HepG2 (cell line): ENCODE measurements at regions not wholly inside any gene's neighbourhood (a gene's known extent, or its start where the extent isn't known, plus 50 kb on each side); places are given as distances from the start of the nearest gene placed in this dataset.

Source experiments
- CHD4 ChIP-seq: fragments of 200-600 bp; sonication (generic); IDR thresholded peaks from 2 replicates; pipeline ENCODE4 v1.7.0; 2017; ENCODE audit warnings: mild to moderate bottlenecking, low read length, borderline replicate concordance
- ETV5 ChIP-seq: IDR thresholded peaks from 2 replicates; pipeline ENCODE4 v1.6.1; 2018; ENCODE audit warnings: missing biosample characterization, missing genetic modification reagents, inconsistent platforms, borderline replicate concordance
- LCORL ChIP-seq, 2 experiments: fragments of 450-650 bp in 1 of 2; sonication (generic) in 1 of 2; formaldehyde crosslinking in 1 of 2; IDR thresholded peaks; 2 replicates each; pipeline versions ENCODE4 v1.5.0 to v1.6.1; 2017 to 2020; ENCODE audit warnings: antibody characterized with exemption in 1 of 2, missing genetic modification reagents in 1 of 2
- MEIS2 ChIP-seq: sonication (generic); formaldehyde crosslinking; IDR thresholded peaks from 2 replicates; pipeline ENCODE4 v1.9.0; 2021; ENCODE audit warnings: mild to moderate bottlenecking, missing genetic modification reagents
- RFXANK ChIP-seq: IDR thresholded peaks from 2 replicates; pipeline ENCODE4 v1.6.1; 2016
- ZBTB20 ChIP-seq: sonication (generic); formaldehyde crosslinking; IDR thresholded peaks from 2 replicates; pipeline ENCODE4 v1.8.1; 2023; ENCODE audit warnings: missing genetic modification reagents, low read depth, mild to moderate bottlenecking, borderline replicate concordance
- ZNF558 ChIP-seq: sonication (generic); formaldehyde crosslinking; IDR thresholded peaks from 2 replicates; pipeline ENCODE4 v1.9.0; 2022; ENCODE audit warnings: mild to moderate bottlenecking, missing genetic modification reagents, borderline replicate concordance
- ZNF629 ChIP-seq: sonication (generic); formaldehyde crosslinking; conservative IDR thresholded peaks from 2 replicates; pipeline ENCODE4 v1.5.0; 2020; ENCODE audit warnings: missing genetic modification reagents
- ZSCAN30 ChIP-seq: sonication (generic); formaldehyde crosslinking; IDR thresholded peaks from 2 replicates; pipeline ENCODE4 v1.5.0; 2020; ENCODE audit warnings: mild to moderate bottlenecking, missing genetic modification reagents
- TF ChIP-seq, protein P1 (sequence below): IDR thresholded peaks from 2 replicates; pipeline ENCODE4 v1.6.1; 2016; ENCODE audit warnings: mild to moderate bottlenecking
- TF ChIP-seq, protein P2 (sequence below): sonication (generic); formaldehyde crosslinking; IDR thresholded peaks from 2 replicates; pipeline ENCODE4 v1.5.0; 2020; ENCODE audit warnings: mild to moderate bottlenecking, missing genetic modification reagents
- TF ChIP-seq, protein P3 (sequence below): sonication (generic); formaldehyde crosslinking; IDR thresholded peaks from 2 replicates; pipeline ENCODE4 v1.5.0; 2020; ENCODE audit warnings: mild to moderate bottlenecking, missing genetic modification reagents
- TF ChIP-seq, protein P4 (sequence below): sonication (generic); formaldehyde crosslinking; IDR thresholded peaks from 2 replicates; pipeline ENCODE4 v1.5.0; 2020; ENCODE audit warnings: mild to moderate bottlenecking, missing genetic modification reagents, borderline replicate concordance

DNA sequence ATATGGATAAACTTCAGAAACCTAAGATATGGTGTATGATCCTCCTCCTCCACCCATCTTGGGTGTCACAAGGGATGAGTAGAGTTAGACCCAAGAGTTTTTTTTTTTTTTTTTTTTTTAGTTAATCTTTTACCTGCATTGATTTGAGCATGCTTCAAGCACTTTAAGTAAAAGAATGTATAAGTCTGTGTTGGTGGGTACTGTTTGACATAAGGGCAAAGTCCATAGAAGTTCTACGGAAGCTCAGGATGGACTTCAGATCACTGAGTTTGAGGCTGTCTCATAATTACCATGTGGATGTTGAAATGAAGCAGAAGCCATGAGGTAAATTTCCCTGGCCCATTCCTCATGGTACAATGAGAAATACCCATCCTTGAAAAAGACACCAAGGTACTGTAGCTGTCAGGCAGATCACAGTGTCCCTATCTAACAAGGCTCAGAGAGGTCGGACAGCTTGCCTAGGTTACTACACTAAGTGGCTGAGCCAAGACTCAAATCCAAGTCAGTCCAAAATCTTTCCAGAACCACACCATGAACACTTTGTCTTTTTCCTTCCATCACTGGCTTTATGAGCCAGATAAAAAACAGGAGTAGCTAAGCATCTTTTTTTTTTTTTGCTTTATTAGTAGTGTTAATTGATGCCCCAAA is 962.8 kb downstream of the CDH11 start (continued):
- TF ChIP-seq LCORL (IDR thresholded peaks at IDR 0.05) (no peak), LCORL (CRISPR knock-in tag; IDR thresholded peaks at IDR 0.05) (peak; percentile 36; the same call in 1 of the 2 replicates), ZNF558 (no peak), ZBTB20 (peak; percentile 97; the same call in 1 of the 2 replicates), RFXANK (no peak), MEIS2 (0 out of 2 replicates have a peak, but pooled peaks have one; percentile 31), ETV5 (CRISPR knock-in tag) (peak; percentile 85), ZNF629 (CRISPR knock-in tag) (0 out of 2 replicates have a peak, but pooled peaks have one; percentile 15), ZSCAN30 (CRISPR knock-in tag) (no peak), CHD4 (peak; percentile 63; the same call in 1 of the 2 replicates)
- TF ChIP-seq, protein P1, sequence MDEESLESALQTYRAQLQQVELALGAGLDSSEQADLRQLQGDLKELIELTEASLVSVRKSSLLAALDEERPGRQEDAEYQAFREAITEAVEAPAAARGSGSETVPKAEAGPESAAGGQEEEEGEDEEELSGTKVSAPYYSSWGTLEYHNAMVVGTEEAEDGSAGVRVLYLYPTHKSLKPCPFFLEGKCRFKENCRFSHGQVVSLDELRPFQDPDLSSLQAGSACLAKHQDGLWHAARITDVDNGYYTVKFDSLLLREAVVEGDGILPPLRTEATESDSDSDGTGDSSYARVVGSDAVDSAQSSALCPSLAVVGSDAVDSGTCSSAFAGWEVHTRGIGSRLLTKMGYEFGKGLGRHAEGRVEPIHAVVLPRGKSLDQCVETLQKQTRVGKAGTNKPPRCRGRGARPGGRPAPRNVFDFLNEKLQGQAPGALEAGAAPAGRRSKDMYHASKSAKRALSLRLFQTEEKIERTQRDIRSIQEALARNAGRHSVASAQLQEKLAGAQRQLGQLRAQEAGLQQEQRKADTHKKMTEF (CRISPR knock-in tag) = peak; percentile 78
- TF ChIP-seq, protein P2, sequence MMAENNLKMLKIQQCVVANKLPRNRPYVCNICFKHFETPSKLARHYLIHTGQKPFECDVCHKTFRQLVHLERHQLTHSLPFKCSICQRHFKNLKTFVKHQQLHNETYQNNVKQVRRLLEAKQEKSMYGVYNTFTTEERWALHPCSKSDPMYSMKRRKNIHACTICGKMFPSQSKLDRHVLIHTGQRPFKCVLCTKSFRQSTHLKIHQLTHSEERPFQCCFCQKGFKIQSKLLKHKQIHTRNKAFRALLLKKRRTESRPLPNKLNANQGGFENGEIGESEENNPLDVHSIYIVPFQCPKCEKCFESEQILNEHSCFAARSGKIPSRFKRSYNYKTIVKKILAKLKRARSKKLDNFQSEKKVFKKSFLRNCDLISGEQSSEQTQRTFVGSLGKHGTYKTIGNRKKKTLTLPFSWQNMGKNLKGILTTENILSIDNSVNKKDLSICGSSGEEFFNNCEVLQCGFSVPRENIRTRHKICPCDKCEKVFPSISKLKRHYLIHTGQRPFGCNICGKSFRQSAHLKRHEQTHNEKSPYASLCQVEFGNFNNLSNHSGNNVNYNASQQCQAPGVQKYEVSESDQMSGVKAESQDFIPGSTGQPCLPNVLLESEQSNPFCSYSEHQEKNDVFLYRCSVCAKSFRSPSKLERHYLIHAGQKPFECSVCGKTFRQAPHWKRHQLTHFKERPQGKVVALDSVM (CRISPR knock-in tag) = peak; percentile 32; the same call in 1 of the 2 replicates
- TF ChIP-seq, protein P3, sequence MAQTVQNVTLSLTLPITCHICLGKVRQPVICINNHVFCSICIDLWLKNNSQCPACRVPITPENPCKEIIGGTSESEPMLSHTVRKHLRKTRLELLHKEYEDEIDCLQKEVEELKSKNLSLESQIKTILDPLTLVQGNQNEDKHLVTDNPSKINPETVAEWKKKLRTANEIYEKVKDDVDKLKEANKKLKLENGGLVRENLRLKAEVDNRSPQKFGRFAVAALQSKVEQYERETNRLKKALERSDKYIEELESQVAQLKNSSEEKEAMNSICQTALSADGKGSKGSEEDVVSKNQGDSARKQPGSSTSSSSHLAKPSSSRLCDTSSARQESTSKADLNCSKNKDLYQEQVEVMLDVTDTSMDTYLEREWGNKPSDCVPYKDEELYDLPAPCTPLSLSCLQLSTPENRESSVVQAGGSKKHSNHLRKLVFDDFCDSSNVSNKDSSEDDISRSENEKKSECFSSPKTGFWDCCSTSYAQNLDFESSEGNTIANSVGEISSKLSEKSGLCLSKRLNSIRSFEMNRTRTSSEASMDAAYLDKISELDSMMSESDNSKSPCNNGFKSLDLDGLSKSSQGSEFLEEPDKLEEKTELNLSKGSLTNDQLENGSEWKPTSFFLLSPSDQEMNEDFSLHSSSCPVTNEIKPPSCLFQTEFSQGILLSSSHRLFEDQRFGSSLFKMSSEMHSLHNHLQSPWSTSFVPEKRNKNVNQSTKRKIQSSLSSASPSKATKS = 0 out of 2 replicates have a peak, but pooled peaks have one; percentile 47
- TF ChIP-seq, protein P4, sequence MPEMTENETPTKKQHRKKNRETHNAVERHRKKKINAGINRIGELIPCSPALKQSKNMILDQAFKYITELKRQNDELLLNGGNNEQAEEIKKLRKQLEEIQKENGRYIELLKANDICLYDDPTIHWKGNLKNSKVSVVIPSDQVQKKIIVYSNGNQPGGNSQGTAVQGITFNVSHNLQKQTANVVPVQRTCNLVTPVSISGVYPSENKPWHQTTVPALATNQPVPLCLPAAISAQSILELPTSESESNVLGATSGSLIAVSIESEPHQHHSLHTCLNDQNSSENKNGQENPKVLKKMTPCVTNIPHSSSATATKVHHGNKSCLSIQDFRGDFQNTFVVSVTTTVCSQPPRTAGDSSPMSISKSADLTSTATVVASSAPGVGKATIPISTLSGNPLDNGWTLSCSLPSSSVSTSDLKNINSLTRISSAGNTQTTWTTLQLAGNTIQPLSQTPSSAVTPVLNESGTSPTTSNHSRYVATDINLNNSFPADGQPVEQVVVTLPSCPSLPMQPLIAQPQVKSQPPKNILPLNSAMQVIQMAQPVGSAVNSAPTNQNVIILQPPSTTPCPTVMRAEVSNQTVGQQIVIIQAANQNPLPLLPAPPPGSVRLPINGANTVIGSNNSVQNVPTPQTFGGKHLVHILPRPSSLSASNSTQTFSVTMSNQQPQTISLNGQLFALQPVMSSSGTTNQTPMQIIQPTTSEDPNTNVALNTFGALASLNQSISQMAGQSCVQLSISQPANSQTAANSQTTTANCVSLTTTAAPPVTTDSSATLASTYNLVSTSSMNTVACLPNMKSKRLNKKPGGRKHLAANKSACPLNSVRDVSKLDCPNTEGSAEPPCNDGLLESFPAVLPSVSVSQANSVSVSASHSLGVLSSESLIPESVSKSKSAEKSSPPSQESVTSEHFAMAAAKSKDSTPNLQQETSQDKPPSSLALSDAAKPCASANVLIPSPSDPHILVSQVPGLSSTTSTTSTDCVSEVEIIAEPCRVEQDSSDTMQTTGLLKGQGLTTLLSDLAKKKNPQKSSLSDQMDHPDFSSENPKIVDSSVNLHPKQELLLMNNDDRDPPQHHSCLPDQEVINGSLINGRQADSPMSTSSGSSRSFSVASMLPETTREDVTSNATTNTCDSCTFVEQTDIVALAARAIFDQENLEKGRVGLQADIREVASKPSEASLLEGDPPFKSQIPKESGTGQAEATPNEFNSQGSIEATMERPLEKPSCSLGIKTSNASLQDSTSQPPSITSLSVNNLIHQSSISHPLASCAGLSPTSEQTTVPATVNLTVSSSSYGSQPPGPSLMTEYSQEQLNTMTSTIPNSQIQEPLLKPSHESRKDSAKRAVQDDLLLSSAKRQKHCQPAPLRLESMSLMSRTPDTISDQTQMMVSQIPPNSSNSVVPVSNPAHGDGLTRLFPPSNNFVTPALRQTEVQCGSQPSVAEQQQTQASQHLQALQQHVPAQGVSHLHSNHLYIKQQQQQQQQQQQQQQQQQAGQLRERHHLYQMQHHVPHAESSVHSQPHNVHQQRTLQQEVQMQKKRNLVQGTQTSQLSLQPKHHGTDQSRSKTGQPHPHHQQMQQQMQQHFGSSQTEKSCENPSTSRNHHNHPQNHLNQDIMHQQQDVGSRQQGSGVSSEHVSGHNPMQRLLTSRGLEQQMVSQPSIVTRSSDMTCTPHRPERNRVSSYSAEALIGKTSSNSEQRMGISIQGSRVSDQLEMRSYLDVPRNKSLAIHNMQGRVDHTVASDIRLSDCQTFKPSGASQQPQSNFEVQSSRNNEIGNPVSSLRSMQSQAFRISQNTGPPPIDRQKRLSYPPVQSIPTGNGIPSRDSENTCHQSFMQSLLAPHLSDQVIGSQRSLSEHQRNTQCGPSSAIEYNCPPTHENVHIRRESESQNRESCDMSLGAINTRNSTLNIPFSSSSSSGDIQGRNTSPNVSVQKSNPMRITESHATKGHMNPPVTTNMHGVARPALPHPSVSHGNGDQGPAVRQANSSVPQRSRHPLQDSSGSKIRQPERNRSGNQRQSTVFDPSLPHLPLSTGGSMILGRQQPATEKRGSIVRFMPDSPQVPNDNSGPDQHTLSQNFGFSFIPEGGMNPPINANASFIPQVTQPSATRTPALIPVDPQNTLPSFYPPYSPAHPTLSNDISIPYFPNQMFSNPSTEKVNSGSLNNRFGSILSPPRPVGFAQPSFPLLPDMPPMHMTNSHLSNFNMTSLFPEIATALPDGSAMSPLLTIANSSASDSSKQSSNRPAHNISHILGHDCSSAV (CRISPR knock-in tag) = no peak
